GM18505 (cell line): ENCODE measurements at regions not wholly inside any gene's neighbourhood (a gene's known extent, or its start where the extent isn't known, plus 50 kb on each side); places are given as distances from the start of the nearest gene placed in this dataset.

Experiments
- ATAC-seq: cut with Tn5 transposase; IDR thresholded peaks from one replicate; pipeline ENCODE4 v1.9.1; 2021; ENCODE audit not compliant: unreplicated experiment
- POLR2A ChIP-seq: IDR thresholded peaks from 4 replicates; pipeline ENCODE4 v1.6.1; 2011; ENCODE audit warnings: borderline replicate concordance; ENCODE audit not compliant: insufficient read depth, insufficient read length; ENCODE audit errors: extremely low read depth

- no peak for ATAC-seq
- no peak for TF ChIP-seq POLR2A
These were observed 184.7 kb downstream of the SOX9 start for GRCh38 chr17:72305472-72305871.

- no peak for ATAC-seq
- no peak for TF ChIP-seq POLR2A
These were observed 185.2 kb downstream of the SOX9 start for GRCh38 chr17:72306037-72306436.

- no peak for TF ChIP-seq POLR2A
- no peak for ATAC-seq
These were observed 187.0 kb downstream of the SOX9 start for GRCh38 chr17:72307836-72308235.

GRCh38 chr17:72308744-72309385, 188.0 kb downstream of the SOX9 start:
- TF ChIP-seq POLR2A = no peak
- ATAC-seq = no peak

- ATAC-seq = no peak
- no peak for TF ChIP-seq POLR2A
These were observed 190.2 kb downstream of the SOX9 start for GRCh38 chr17:72311004-72311403.

GRCh38 chr17:72315122-72315913, 194.5 kb downstream of the SOX9 start:
- no peak for ATAC-seq
- no peak for TF ChIP-seq POLR2A

GRCh38 chr17:72318131-72318530, 197.3 kb downstream of the SOX9 start:
- no peak for ATAC-seq
- TF ChIP-seq POLR2A = no peak

GRCh38 chr17:72321896-72322295, 201.1 kb downstream of the SOX9 start:
- ATAC-seq = no peak
- TF ChIP-seq POLR2A = no peak

- no peak for TF ChIP-seq POLR2A
- peak; percentile 85 for ATAC-seq
These were observed 211.5 kb downstream of the SOX9 start for GRCh38 chr17:72332367-72332766.

- TF ChIP-seq POLR2A = no peak
- no peak for ATAC-seq
These were observed 212.8 kb downstream of the SOX9 start for GRCh38 chr17:72333570-72333969.

- TF ChIP-seq POLR2A = no peak
- no peak for ATAC-seq
These were observed 213.4 kb downstream of the SOX9 start for GRCh38 chr17:72334205-72334604.

- no peak for ATAC-seq
- TF ChIP-seq POLR2A = no peak
These were observed 215.4 kb downstream of the SOX9 start for GRCh38 chr17:72336026-72336803.

- ATAC-seq = no peak
- no peak for TF ChIP-seq POLR2A
These were observed 215.9 kb downstream of the SOX9 start for GRCh38 chr17:72336804-72337070.

GRCh38 chr17:72338304-72338703, 217.5 kb downstream of the SOX9 start:
- TF ChIP-seq POLR2A = no peak
- no peak for ATAC-seq
